ENCODE measurements at regions not wholly inside any gene's neighbourhood (a gene's known extent, or its start where the extent isn't known, plus 50 kb on each side); places are given as distances from the start of the nearest gene placed in this dataset.

- H3K4me2 ChIP-seq, result peak overlapping the region; percentile 4
- ATAC-seq (peak; percentile 40; the same call in 1 of the 3 replicates), DNase-seq (ENCODE audit: low spot score) (peak; percentile 15)
- no peak overlapping the region for H3K4me3 ChIP-seq
- no peaks in the 10 kb centered on the region for H3K79me2 ChIP-seq (replicated peaks; ENCODE audit: insufficient read depth)
- Mint-ChIP-seq H3K27me3 (ENCODE audit: insufficient read depth, low read depth, poor library complexity) (peaks cover 2% of the 10 kb centered on the region), H3K9me3 (no peaks in the 10 kb centered on the region), H3K4me1 (peaks cover 35% of the 10 kb centered on the region), H3K27ac (peak overlapping the region; percentile 36; the same call in 1 of the 2 replicates), H3K36me3 (ENCODE audit: low read depth) (no peaks in the 10 kb centered on the region), H3K4me3 (no peak overlapping the region)
- peak overlapping the region; percentile 46; the same call in 1 of the 2 replicates for H3K27ac ChIP-seq (ENCODE audit: low read depth)
- no peaks in the 10 kb centered on the region for H3K27me3 ChIP-seq (ENCODE audit: insufficient read depth)
- peaks cover 50% of the 10 kb centered on the region for H3K4me1 ChIP-seq (ENCODE audit: insufficient read depth)
- TF ChIP-seq ZNF462 (CRISPR knock-in tag; IDR thresholded peaks at IDR 0.05), result no peak
- TF ChIP-seq REST (IDR thresholded peaks at IDR 0.05; ENCODE audit: unreplicated experiment), result no peak
- TF ChIP-seq ZNF114 (CRISPR knock-in tag; IDR thresholded peaks at IDR 0.05), result no peak
- TF ChIP-seq, protein P1, sequence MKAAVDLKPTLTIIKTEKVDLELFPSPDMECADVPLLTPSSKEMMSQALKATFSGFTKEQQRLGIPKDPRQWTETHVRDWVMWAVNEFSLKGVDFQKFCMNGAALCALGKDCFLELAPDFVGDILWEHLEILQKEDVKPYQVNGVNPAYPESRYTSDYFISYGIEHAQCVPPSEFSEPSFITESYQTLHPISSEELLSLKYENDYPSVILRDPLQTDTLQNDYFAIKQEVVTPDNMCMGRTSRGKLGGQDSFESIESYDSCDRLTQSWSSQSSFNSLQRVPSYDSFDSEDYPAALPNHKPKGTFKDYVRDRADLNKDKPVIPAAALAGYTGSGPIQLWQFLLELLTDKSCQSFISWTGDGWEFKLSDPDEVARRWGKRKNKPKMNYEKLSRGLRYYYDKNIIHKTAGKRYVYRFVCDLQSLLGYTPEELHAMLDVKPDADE (IDR thresholded peaks at IDR 0.05), result no peak
- TF ChIP-seq NANOG (IDR thresholded peaks at IDR 0.05; ENCODE audit: borderline replicate concordance), result no peak
- TF ChIP-seq STAT1 (IDR thresholded peaks at IDR 0.05; ENCODE audit: unreplicated experiment), result no peak
- no peak for TF ChIP-seq JUNB (IDR thresholded peaks at IDR 0.05; ENCODE audit: unreplicated experiment)
- no peak for TF ChIP-seq POLR2AphosphoS5 (IDR thresholded peaks at IDR 0.05; ENCODE audit: low read depth)
- TF ChIP-seq, protein P2, sequence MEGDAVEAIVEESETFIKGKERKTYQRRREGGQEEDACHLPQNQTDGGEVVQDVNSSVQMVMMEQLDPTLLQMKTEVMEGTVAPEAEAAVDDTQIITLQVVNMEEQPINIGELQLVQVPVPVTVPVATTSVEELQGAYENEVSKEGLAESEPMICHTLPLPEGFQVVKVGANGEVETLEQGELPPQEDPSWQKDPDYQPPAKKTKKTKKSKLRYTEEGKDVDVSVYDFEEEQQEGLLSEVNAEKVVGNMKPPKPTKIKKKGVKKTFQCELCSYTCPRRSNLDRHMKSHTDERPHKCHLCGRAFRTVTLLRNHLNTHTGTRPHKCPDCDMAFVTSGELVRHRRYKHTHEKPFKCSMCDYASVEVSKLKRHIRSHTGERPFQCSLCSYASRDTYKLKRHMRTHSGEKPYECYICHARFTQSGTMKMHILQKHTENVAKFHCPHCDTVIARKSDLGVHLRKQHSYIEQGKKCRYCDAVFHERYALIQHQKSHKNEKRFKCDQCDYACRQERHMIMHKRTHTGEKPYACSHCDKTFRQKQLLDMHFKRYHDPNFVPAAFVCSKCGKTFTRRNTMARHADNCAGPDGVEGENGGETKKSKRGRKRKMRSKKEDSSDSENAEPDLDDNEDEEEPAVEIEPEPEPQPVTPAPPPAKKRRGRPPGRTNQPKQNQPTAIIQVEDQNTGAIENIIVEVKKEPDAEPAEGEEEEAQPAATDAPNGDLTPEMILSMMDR (conservative IDR thresholded peaks at IDR 0.05; ENCODE audit: low read depth in 2 of 2), result no peak
- TF ChIP-seq ZNF331 (CRISPR knock-in tag; IDR thresholded peaks at IDR 0.05; ENCODE audit: low read depth), result no peak
- peak overlapping the region; percentile 39; the same call in 1 of the 2 replicates for H2AFZ ChIP-seq
- no peaks in the 10 kb centered on the region for H3K36me3 ChIP-seq (ENCODE audit: insufficient read depth)
- no peaks in the 10 kb centered on the region for H3F3A ChIP-seq (replicated peaks; ENCODE audit: low read depth)
- no peaks in the 10 kb centered on the region for H3K9me2 ChIP-seq (ENCODE audit: insufficient read depth)
- no peaks in the 10 kb centered on the region for H4K20me1 ChIP-seq (replicated peaks; ENCODE audit: insufficient read depth)
Observed at GRCh38 chr9:13860946-13861640, 452.8 kb downstream of the NFIB start.

Data from GM23338 (cell line).